Pulmonary artery endothelial cell (primary cell): ENCODE measurements at regions not wholly inside any gene's neighbourhood (a gene's known extent, or its start where the extent isn't known, plus 50 kb on each side); places are given as distances from the start of the nearest gene placed in this dataset.

Source experiments
- DNase-seq: peaks from one replicate; pipeline ENCODE4 v3.0.0-alpha.2; 2011; ENCODE audit warnings: low read depth, low spot score

DNA sequence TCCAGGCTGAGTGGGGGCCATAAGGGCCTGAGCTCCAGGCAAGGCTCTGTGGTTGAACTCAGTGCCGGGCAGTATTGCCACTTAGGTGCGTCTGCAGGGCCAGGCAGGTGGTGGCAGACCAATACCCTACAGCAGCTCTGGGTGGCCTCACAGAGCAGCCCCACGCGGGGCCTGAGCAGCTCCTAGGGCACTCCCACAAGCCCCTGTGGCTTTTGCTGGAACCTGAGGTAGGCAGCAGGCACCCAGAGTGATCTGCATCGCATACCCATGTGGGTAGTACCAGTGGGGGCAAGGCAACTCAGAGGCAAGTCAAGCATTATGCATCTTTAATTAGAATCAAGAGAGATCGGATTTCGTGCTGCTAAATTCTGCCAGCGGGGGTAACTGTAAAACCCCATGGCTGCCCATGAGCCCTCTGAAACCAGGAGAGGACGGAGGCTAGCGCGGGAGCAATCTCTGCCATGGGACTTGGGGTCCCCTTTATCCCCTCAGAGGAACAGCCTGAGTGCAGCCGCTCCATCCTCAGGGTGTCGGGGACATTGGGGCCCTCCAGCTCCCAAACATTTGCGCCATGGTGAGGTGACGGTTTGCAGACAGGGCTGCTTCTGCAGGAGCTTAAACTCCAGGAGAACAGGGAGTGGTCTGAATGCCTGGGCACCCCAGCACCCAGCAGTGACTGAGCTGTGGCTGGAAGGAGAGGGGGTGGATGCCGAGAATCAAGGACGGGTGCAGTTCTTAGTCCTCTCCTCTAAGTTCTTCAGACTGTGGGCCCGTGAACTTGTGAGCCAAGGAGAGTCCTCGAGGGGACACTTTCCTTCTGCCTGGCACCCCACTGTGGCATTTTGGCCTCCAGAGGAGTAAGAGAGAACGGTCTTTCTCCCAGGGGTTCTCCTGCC is 62.4 kb upstream of the PCSK6 start:
- no peak for DNase-seq

- no peak for DNase-seq
Observed at GRCh38 chr15:101550124-101550523, 60.6 kb upstream of the PCSK6 start.

DNA sequence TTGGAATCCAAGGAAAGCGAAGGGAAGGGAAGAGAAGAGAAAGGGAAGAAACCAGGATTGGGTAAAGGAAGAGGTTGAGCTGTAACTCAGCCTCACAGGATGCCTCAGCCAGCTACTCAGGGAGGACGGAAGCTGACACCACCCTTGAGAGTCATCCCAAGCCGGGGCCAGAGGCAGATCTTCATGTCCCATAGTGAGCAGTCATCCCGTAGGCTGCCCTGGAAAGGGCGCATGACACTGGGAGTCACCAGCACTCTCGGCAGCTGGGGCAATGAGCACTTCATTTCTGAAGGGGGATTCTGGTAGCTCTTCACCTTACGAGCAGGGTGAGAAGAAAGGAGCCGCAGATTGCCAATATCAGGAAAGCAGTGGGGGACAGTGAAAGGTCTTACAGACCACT is 60.1 kb upstream of the PCSK6 start:
- no peak for DNase-seq

DNA sequence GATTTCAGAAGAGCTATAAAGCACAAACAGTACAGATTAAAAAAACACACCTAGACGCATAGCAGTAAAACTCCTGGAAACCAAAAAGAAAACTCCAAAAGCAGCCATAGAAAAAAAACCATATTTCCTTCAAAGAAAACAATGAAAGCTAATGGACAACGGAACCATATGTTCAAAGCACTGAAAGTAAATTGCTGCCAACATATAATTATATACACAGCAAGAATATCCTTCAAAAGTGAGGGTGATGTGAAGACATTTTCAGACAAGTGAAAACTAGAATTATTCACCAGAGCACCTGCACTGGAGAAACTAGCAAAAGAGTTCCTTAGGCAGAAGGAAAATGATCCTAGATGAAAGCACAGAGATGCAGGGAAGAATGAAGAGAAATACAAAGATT is 58.2 kb upstream of the PCSK6 start:
- DNase-seq, result no peak

GRCh38 chr15:101545548-101546505 is 56.3 kb upstream of the PCSK6 start:
- DNase-seq, result no peak

DNA sequence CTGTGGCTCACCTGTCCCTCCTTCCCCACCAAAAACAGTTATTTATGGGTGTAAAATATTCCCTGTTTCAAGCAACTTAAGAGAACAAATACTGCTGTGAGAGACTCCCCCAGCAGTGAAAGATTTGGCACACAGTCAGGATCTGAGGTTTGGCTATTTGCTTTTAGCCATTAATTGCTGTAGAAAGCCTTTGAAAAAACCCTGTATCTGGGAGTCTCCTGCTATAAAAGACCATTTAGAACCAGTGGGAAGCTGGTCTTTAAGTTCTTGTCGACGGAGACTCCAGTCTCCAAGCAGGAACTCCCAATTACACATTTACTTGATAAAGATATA is 55.1 kb upstream of the PCSK6 start:
- no peak for DNase-seq

DNA sequence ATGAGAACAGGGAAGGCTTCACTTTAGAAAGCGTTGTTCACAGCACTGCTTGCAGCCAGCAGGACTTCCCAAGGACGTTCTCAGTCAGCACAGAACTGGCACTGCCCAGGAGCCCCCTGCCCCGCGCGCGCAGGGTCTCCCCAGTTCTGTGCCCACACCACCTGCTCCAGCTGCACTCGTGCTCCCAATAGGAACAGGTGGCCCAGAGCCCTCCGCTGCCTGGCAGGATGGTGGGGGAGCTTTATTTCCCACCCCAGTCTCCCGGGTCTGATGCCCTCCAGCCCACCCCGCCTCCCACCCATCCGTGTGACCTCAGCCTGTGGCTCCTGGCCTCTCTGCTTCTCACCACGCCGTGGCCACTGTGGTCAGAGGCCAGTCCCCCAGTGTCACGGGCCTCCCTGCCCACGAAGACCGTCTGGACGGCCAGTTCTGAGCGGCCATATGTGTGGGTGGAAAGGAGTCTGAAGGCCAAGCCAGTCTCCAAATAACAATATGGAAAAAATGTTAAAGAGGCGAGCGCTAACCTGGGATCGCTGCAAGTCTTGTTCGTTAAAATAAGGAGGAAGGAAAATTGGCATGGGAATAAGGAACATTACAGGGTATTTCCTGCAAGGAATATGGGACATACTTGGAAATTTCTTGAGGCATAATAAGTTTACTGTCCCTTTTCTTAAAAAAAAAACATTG is 54.6 kb upstream of the PCSK6 start:
- no peak for DNase-seq

- no peak for DNase-seq
Observed at GRCh38 chr15:101543431-101543830, 53.9 kb upstream of the PCSK6 start.

GRCh38 chr15:101543026-101543390 is 53.5 kb upstream of the PCSK6 start:
- DNase-seq, result no peak

DNA sequence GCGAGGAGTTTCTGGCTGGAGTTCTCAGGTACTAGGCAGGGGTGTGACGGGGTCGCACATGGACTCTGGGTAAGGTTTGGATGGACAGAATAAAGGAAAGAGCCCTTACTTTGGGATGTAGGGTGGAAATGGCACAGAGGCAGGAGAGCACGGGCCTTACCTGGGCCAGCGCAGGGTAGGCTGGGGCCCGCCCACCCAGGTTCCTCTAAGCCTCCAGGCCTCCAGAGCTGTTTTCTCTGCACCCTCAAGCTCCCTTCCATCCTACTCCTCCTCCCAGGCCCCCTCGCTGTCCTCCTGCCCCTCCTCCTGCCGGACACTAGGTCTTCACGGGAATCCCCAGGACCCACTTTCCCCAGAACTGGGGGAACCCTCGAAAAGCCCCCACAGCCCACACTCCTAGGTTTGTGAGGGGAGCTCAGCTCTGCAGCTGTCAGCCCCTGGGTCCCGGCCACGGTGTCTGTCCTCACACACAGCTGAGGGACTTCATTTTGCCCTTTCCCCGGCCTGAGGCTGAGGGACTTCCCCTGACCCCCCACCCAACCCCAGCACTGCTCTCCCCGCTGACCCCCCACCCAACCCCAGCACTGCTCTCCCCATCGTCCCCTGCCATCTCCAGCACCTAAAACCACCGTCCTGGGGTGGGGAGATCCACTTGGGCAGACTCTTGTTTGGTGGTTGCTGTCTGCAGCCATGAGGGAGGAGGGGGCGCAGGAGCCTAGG is 53.0 kb upstream of the PCSK6 start:
- DNase-seq, result no peak

- DNase-seq, result no peak
Observed at GRCh38 chr15:101541501-101542292, 52.2 kb upstream of the PCSK6 start.

DNA sequence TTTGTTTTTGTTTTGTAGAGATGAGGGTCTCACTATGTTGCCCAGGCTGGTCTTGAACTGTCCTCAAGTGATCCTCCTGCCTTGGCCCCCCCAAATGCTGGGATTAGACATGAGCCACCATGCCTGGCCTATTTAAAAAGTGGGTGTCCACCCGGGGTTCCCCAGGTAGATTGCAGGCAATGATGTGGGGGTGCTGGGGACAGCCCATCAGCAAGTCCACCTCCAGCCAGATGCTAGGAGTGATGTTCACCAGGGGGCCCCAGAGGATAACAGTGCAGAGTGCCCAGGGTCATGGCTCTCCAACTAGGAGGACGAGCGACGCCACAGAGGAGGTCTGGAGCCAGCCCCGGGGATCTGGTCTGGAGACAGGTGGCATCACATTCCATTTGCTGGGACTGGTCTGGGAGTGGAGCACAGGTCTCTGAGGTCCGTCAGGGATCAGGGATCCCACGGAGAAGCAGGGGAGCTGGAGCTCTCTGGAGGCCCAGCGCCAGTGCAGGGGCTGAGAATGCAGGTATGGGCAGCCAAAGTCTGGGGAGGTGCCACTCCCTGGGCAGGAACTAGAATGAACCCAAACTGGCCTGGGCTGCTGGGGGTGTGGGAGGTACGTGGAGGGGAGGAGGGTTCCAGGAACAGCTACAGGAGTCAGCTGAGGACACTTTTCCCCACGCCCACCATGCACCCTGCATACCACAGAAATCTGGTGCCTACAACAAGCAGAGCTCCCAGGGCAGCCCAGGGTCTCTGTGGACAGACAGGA is 51.2 kb upstream of the PCSK6 start:
- no peak for DNase-seq

DNA sequence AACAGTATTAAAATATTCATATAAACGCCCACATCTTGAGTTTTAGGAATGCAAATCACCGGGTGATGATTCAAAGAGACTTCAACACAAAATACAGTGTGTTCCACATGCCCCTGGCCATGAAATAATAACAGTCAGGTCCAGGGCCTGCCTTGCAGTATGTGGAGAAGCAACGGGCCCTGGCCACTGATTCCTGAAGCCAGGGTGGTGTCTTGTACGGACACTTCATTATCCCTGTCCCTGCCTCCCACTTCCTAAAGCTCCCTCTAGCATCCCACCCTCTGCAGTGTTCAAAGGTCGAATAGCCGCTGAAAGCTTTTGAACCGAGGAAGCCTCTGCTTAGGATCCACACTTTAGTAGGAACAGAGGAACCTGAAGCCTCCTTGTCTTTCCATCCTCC is 50.4 kb upstream of the PCSK6 start:
- DNase-seq, result no peak

- DNase-seq, result no peak
Observed at GRCh38 chr15:101539492-101539891, 50.0 kb upstream of the PCSK6 start.
